Osteocyte (in vitro differentiated cells): ENCODE measurements at regions not wholly inside any gene's neighbourhood (a gene's known extent, or its start where the extent isn't known, plus 50 kb on each side); places are given as distances from the start of the nearest gene placed in this dataset.

Experiments used
- DNase-seq: peaks from one replicate; pipeline ENCODE4 v3.0.0; 2021; ENCODE audit warnings: mixed read lengths; ENCODE audit not compliant: unreplicated experiment; ENCODE audit errors: extremely low spot score
- H3K27ac Mint-ChIP-seq: one replicate; pipeline ENCODE4 v1.8.0; 2021; ENCODE audit warnings: mild to moderate bottlenecking, mixed read lengths; ENCODE audit not compliant: unreplicated experiment
- H3K27me3 Mint-ChIP-seq: one replicate; pipeline ENCODE4 v1.8.0; 2021; ENCODE audit warnings: mixed read lengths; ENCODE audit not compliant: unreplicated experiment
- H3K36me3 Mint-ChIP-seq: one replicate; pipeline ENCODE4 v1.8.0; 2021; ENCODE audit warnings: mixed read lengths; ENCODE audit not compliant: unreplicated experiment
- H3K4me1 Mint-ChIP-seq: one replicate; pipeline ENCODE4 v1.8.0; 2021; ENCODE audit warnings: mixed read lengths; ENCODE audit not compliant: unreplicated experiment
- H3K4me3 Mint-ChIP-seq: one replicate; pipeline ENCODE4 v1.8.0; 2021; ENCODE audit warnings: mild to moderate bottlenecking, moderate library complexity, mixed read lengths; ENCODE audit not compliant: unreplicated experiment
- H3K9me3 Mint-ChIP-seq: one replicate; pipeline ENCODE4 v1.8.0; 2021; ENCODE audit warnings: mixed read lengths; ENCODE audit not compliant: unreplicated experiment
- CTCF ChIP-seq: fragments of 200-600 bp; sonication (generic); IDR thresholded peaks from 2 replicates; pipeline ENCODE4 v1.5.0; 2021; ENCODE audit warnings: antibody characterized with exemption, mild to moderate bottlenecking, moderate library complexity

GRCh38 chr7:13057462-13058200, 370.2 kb downstream of the ARL4A start:
- Mint-ChIP-seq H3K27me3 (no peaks in the 10 kb centered on the region), H3K27ac (peak overlapping the region; percentile 56)

GRCh38 chr7:13060173-13060572, 372.7 kb downstream of the ARL4A start:
- no peak for DNase-seq
- H3K27ac Mint-ChIP-seq, result no peak overlapping the region
- TF ChIP-seq CTCF, result no peak
- H3K36me3 Mint-ChIP-seq, result no peaks in the 10 kb centered on the region
- peaks cover 8% of the 10 kb centered on the region for H3K4me1 Mint-ChIP-seq
- H3K9me3 Mint-ChIP-seq, result peaks cover 3% of the 10 kb centered on the region
- no peaks in the 10 kb centered on the region for H3K27me3 Mint-ChIP-seq
- no peak overlapping the region for H3K4me3 Mint-ChIP-seq

More at GRCh38 chr7:13057462-13058200, 370.2 kb downstream of the ARL4A start:
- Mint-ChIP-seq H3K9me3 (peaks cover 3% of the 10 kb centered on the region), H3K36me3 (no peaks in the 10 kb centered on the region), H3K4me3 (no peak overlapping the region), H3K4me1 (peaks cover 8% of the 10 kb centered on the region)
- DNase-seq, result no peak
- TF ChIP-seq CTCF, result no peak

DNA sequence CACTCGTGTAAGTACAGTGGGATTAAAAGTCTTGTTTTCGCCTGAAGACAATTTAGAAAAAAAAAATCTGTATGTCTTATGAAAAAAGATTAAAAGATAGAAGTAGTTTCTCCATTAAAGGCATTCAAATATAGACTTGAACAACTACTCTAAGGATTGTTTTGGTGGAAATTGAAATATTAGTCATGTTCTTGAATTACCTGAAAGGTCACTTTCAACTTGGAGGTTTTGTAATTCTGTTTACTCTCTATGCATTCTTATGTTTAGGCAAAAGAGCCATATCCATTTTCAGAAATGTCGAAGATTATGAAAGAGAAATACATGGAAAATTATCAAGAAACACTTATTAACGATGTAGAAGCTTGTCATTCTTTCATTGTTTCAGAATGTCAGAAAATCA, 373.7 kb downstream of the ARL4A start:
- no peak overlapping the region for H3K27ac Mint-ChIP-seq
- peaks cover 8% of the 10 kb centered on the region for H3K4me1 Mint-ChIP-seq
- DNase-seq, result no peak
- no peak for TF ChIP-seq CTCF
- no peak overlapping the region for H3K4me3 Mint-ChIP-seq
- H3K27me3 Mint-ChIP-seq, result no peaks in the 10 kb centered on the region
- H3K9me3 Mint-ChIP-seq, result peaks cover 3% of the 10 kb centered on the region
- H3K36me3 Mint-ChIP-seq, result no peaks in the 10 kb centered on the region

DNA sequence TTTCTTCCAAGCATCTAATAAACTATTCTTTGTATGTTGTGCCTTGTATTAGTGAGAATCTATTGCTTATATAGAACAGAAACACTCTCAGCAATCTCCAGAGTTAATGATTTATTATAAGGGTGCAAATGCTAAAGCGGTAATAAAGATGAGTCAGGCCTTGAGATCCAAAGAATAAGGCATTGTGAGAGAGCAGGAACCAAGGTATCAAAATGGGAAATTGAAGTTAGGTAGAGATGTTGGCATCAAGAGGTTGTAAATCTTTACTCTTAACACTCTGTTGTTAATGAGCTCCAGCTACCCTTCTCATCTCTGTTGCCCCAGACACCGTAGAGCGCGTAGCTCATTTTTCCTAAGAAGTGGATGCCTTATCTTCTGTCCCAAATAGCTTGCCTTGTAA, 375.2 kb downstream of the ARL4A start:
- Mint-ChIP-seq H3K36me3 (no peaks in the 10 kb centered on the region), H3K9me3 (peaks cover 3% of the 10 kb centered on the region), H3K4me1 (peaks cover 4% of the 10 kb centered on the region), H3K4me3 (no peak overlapping the region), H3K27me3 (no peaks in the 10 kb centered on the region), H3K27ac (no peak overlapping the region)
- no peak for DNase-seq
- no peak for TF ChIP-seq CTCF

DNA sequence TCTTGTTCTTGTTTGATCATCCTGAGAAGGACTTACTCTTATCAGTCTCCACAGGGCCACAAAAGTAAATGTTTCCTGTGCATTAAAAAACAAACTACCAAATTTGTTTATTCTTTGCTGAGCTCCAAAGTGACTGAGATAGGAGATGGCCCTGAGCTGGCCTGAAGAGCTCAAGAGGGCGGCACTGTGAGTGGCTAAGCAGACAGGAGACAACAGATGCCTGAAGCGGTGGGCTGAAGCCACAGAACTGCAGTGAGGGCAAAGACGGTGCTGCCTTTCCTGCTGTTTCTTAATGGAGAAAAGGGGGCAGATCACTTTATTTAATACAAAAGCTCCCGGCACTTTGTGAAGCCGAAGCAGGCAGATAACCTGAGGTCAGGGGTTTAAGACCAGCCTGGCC, 379.6 kb downstream of the ARL4A start:
- Mint-ChIP-seq H3K4me1 (peaks cover 7% of the 10 kb centered on the region), H3K9me3 (no peaks in the 10 kb centered on the region), H3K27me3 (no peaks in the 10 kb centered on the region), H3K27ac (no peak overlapping the region), H3K36me3 (no peaks in the 10 kb centered on the region), H3K4me3 (no peak overlapping the region)
- no peak for DNase-seq
- no peak for TF ChIP-seq CTCF
